GM12872 (cell line): ENCODE measurements at regions not wholly inside any gene's neighbourhood (a gene's known extent, or its start where the extent isn't known, plus 50 kb on each side); places are given as distances from the start of the nearest gene placed in this dataset.

ENCODE experiments used
- TF ChIP-seq, protein P1 (sequence below): IDR thresholded peaks from 3 replicates; pipeline ENCODE4 v1.5.1; 2011; ENCODE audit warnings: low read depth, mild to moderate bottlenecking, low read length, moderate library complexity; ENCODE audit not compliant: insufficient read depth

DNA sequence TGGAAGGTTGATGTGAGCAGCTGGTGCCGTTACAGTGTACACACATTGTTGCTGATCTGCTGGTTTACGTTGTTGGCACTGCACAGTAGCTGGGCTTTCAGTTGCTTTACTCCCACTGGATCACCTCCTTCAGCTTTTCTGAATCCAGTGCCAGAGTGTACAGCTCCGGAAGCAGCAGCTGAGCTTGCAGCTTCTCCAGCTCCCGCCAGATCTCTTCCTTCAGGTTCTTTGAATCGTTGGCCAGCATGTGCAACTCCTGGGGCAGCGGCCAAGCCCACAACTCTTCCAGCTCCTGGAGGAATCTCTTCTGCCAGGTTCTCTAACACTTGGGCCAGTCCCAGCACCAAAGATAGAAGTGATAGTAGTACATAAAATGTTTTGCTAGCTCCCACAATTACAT is 149.7 kb upstream of the RRP15 start:
- TF ChIP-seq, protein P1, sequence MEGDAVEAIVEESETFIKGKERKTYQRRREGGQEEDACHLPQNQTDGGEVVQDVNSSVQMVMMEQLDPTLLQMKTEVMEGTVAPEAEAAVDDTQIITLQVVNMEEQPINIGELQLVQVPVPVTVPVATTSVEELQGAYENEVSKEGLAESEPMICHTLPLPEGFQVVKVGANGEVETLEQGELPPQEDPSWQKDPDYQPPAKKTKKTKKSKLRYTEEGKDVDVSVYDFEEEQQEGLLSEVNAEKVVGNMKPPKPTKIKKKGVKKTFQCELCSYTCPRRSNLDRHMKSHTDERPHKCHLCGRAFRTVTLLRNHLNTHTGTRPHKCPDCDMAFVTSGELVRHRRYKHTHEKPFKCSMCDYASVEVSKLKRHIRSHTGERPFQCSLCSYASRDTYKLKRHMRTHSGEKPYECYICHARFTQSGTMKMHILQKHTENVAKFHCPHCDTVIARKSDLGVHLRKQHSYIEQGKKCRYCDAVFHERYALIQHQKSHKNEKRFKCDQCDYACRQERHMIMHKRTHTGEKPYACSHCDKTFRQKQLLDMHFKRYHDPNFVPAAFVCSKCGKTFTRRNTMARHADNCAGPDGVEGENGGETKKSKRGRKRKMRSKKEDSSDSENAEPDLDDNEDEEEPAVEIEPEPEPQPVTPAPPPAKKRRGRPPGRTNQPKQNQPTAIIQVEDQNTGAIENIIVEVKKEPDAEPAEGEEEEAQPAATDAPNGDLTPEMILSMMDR = no peak

DNA sequence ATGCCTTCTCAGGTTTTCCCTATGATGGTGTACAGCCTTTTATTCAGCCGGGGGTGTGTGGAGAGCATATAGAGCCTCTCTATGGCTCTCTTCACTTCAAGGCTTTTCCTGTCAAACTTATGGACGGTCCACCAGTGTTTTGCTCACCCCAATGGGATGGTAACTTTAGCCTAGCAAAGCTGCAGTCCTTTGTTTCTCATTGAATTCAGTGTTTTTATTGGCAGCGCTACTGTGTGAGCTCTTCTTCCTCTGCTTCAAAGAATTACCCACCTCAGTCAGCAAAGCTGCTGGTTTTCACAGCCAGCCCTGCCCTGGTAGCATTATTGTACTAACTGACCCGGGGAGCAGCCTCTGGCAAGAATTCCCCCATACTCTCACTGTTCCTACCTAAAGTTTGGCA is 145.3 kb upstream of the RRP15 start:
- TF ChIP-seq, protein P1 = no peak

DNA sequence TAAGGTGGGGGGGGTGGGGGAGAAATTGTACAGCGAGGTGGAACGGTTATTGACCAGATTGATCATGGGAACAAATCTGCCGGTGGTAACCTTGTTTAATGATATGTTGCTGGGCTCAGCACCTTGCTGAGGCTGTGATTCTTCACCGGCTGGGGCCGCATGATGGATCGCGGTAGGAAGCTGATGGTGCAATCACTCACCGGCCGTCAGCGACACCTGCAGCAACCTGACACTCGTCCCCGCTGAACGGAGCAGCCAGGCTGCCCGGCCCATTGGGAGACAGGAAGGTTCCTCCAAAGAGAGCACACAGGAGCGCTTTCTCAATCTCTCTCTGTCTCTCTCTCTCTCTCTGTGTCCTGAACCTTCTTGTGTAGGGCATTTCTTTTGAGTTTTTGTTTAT is 128.5 kb upstream of the RRP15 start:
- TF ChIP-seq, protein P1 = no peak

DNA sequence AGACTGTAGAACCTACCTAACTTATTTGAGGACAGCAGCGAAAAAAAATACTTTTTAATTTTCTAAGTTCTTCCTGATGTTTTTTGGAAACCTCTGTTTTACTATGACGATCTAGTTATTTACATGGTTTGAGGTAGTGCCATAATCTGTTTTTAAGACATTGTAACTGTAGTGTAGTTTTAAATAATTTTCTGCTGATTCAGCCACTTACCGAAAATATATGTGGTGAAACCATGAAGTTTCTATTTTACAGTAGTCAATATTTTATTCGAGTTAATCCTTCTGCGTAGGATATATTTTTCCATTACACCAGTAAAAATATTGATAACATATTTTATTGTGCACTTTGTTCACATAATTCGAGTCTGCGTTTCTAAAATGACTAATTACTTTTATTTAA is 121.7 kb upstream of the RRP15 start:
- TF ChIP-seq, protein P1 = no peak

DNA sequence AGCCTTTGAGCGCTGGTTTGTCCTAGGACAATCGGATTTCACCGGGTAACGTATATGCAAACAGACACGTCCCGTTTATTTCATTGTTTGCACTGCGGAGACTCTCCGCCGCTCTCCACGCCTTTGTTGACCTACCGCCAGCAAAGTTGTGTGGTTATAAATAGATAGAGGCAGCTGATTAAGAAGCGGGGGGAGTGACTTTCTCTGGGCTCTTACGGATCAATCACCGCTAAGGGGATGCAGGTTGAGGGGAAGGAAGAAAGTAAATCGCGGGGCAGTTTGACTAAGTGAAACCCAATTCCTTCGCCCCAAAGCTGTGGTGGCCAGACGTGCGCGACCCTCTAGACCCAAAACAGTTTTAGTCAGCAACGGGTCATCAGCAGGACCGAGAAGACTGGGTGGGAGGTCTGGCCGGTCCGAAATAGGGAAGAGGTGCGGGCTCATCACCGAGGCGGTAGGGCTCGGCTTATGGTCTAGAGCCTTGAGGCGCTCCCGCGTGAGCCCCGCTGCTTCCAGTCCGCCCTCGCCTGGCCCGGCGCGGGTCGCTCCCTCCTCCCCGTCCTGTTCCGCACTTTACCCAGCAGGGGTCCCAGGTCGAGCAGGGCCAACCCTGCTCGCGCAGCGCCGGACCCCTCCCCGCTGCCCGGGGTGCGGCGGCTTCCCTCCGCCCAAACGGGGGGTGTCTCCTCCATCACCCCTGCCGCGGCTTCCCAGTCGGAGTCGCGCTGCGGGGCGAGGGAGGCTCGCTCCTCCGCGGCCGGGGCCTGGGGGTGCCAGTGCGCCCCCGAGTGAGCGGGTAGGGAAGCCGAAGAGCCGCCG is 120.8 kb upstream of the RRP15 start:
- TF ChIP-seq, protein P1 = no peak

DNA sequence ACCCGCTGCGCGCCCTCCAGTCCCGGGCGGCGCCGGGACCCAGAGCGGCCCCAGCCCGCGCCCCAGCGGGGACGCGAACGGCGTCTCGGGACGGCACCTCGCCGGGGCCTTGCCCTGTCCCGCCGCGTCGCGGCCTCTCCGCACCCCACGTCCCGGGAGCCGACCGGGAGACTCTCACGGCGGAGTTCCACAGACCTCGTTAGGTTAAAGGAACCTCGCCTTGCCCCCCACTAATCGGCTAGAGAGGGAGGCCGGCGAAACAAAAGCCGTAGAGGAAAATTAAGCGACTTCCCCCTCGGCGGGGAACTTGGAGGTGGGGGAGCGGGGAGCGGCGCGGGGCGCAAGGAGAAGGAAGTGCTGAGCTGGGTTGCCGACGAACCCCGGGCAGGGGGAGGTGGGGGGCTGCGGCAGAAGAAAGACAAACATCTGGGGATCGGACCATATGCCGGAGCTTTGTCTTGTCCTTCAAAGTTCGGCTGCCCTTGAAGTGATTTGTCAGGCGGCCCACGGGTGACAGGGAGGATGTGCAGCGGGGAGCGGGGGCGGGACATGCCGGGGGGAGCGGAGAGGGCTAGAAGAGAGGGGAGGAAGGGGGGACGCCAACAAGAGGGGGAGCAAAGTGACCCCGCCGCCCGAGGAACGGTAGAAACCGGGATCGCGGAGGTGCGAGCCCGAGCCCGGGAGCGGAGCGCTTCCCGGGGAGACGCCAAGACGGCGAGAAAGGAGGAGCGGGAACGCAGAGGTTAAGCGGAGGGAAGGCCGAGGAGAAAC is 120.0 kb upstream of the RRP15 start:
- TF ChIP-seq, protein P1 = no peak

DNA sequence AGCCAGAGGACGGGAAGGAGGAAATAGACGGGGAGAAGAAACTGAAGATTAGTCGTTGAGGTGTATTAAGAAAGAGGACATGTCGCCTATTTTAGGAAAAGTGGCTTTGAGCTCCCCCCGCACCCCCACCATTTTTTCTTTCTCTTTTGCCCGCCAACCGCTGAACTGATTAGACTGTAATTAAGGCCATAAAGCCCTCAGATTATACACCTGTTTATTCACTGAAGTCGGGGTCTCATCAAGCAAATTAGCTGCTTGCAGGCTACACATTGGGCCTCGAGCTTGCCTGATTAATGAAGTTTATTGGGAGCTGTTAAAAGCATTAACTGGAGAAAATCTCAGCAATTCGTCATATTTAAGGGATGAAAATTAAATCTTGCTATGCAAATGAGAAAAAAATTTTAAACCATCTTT is 119.4 kb upstream of the RRP15 start:
- TF ChIP-seq, protein P1 = no peak
